Transverse colon (tissue), 3 donors: ENCODE measurements at regions not wholly inside any gene's neighbourhood (a gene's known extent, or its start where the extent isn't known, plus 50 kb on each side); places are given as distances from the start of the nearest gene placed in this dataset.
"Not testable (repeated sequence)": the region's sequence is repeated elsewhere in the genome, so short reads cannot be mapped to it uniquely, and the experiment has no call there.

Source experiments
- EP300 ChIP-seq: sonication (generic); formaldehyde crosslinking; IDR thresholded peaks from one replicate; pipeline ENCODE4 v1.6.1; 2017; ENCODE audit warnings: antibody characterized with exemption, low read depth
- POLR2A ChIP-seq: fragments of 450-650 bp; IDR thresholded peaks from one replicate; pipeline ENCODE4 v1.6.1; 2016; ENCODE audit warnings: antibody characterized with exemption, mild to moderate bottlenecking, moderate library complexity
- TF ChIP-seq, protein P1 (sequence below), 5 experiments: fragments of 200-600 bp in 3 of 5; fragments of 450-650 bp in 2 of 5; sonication (generic) in 3 of 5; IDR thresholded peaks; 1 replicate in 2 of 5; 2 replicates in 3 of 5; pipeline ENCODE4 v1.5.1; 2016 to 2017; ENCODE audit warnings: antibody characterized with exemption in 5 of 5, inconsistent platforms in 3 of 5, mild to moderate bottlenecking in 2 of 5, moderate library complexity in 1 of 5

DNA sequence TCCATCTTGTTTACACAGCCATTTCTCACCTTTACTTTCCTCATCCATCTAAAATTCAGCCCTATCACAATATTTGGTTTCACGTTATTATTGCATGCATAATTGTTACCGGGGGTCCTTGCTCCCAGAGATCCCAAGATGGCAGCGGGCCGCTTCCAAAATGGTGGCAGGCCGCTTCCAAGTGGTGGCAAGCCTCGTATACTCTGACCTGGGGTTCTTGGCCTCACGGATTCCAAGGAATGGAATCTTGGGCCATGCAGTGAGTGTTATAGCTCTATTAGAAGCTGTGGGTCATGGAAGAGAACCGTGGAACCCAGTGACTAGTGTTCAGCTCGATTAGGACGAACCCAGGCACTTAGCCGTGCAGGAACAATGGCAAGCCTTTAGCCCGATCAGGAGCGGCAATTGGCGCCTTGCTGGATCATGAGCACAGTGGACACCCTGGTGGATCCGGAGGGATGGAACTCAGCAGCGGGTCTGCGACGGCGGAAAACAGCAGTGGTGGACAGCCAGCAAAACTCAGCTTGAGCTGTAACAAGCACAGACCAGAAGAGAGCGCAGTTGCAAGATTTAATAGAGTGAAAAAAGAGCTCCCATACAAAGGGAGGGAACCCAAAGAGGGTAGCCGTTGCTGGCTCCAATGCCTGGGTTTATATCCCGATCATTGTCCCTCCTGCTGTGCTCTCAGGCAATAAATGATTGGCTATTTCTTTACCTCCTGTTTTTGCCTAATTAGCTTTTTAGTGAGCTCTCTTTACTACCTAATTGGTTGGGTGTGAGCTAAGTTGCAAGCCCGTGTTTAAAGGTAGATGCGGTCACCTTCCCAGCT is 756.2 kb upstream of the CTNND2 start:
- not testable (repeated sequence) for TF ChIP-seq POLR2A, EP300
- TF ChIP-seq, protein P1, sequence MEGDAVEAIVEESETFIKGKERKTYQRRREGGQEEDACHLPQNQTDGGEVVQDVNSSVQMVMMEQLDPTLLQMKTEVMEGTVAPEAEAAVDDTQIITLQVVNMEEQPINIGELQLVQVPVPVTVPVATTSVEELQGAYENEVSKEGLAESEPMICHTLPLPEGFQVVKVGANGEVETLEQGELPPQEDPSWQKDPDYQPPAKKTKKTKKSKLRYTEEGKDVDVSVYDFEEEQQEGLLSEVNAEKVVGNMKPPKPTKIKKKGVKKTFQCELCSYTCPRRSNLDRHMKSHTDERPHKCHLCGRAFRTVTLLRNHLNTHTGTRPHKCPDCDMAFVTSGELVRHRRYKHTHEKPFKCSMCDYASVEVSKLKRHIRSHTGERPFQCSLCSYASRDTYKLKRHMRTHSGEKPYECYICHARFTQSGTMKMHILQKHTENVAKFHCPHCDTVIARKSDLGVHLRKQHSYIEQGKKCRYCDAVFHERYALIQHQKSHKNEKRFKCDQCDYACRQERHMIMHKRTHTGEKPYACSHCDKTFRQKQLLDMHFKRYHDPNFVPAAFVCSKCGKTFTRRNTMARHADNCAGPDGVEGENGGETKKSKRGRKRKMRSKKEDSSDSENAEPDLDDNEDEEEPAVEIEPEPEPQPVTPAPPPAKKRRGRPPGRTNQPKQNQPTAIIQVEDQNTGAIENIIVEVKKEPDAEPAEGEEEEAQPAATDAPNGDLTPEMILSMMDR (IDR thresholded peaks at IDR 0.05), result not testable (repeated sequence)
